Astrocyte (in vitro differentiated cells and primary cell): ENCODE measurements at regions not wholly inside any gene's neighbourhood (a gene's known extent, or its start where the extent isn't known, plus 50 kb on each side); places are given as distances from the start of the nearest gene placed in this dataset.

Experiments used
- CTCF ChIP-seq: IDR thresholded peaks from 2 replicates; pipeline ENCODE4 v1.5.1; 2011; ENCODE audit warnings: low read depth, mild to moderate bottlenecking, inconsistent platforms, low read length, moderate library complexity; ENCODE audit not compliant: insufficient read depth
- EZH2 ChIP-seq: IDR thresholded peaks from 2 replicates; pipeline ENCODE4 v1.6.1; 2012; ENCODE audit warnings: mild to moderate bottlenecking, low read length, inconsistent platforms; ENCODE audit not compliant: insufficient read depth

- no peak for TF ChIP-seq CTCF
- TF ChIP-seq EZH2, result no peak
Observed at GRCh38 chr5:96297290-96297689, 135.8 kb downstream of the PCSK1 start.
